Osteoblast (primary cell): ENCODE measurements at regions not wholly inside any gene's neighbourhood (a gene's known extent, or its start where the extent isn't known, plus 50 kb on each side); places are given as distances from the start of the nearest gene placed in this dataset.

Source experiments
- DNase-seq: peaks from one replicate; pipeline ENCODE4 v3.0.0; 2011; ENCODE audit warnings: low spot score, mixed read lengths; ENCODE audit not compliant: insufficient read length; ENCODE audit errors: missing footprints
- H2AFZ ChIP-seq: 2 replicates; pipeline ENCODE4 v1.6.0; 2011; ENCODE audit warnings: mild to moderate bottlenecking, low read length
- H3K27ac ChIP-seq: 2 replicates; pipeline ENCODE4 v1.5.1; 2011; ENCODE audit warnings: mild to moderate bottlenecking, low read depth, low read length, moderate library complexity
- H3K27me3 ChIP-seq: 2 replicates; pipeline ENCODE4 v1.6.0; 2012; ENCODE audit warnings: mild to moderate bottlenecking, control low read depth, inconsistent platforms, low read length, moderate library complexity; ENCODE audit not compliant: insufficient read depth
- H3K36me3 ChIP-seq: 2 replicates; pipeline ENCODE4 v1.5.1; 2011; ENCODE audit warnings: mild to moderate bottlenecking, low read length, control low read depth, moderate library complexity; ENCODE audit not compliant: insufficient read depth
- H3K4me1 ChIP-seq: 2 replicates; pipeline ENCODE4 v1.5.1; 2011; ENCODE audit warnings: mild to moderate bottlenecking, low read length, control low read depth, moderate library complexity; ENCODE audit not compliant: insufficient read depth
- H3K4me2 ChIP-seq: 2 replicates; pipeline ENCODE4 v1.6.0; 2011; ENCODE audit warnings: mild to moderate bottlenecking, low read length; ENCODE audit not compliant: insufficient read depth
- H3K4me3 ChIP-seq: fragments of 200-600 bp; sonication (generic); 3 replicates; pipeline ENCODE4 v1.5.1; 2012; ENCODE audit warnings: mild to moderate bottlenecking, low read length, inconsistent platforms; ENCODE audit not compliant: insufficient read depth
- H3K79me2 ChIP-seq: 2 replicates; pipeline ENCODE4 v1.6.0; 2012; ENCODE audit warnings: mild to moderate bottlenecking, low read length, control low read depth, inconsistent platforms; ENCODE audit not compliant: insufficient read depth
- H3K9me3 ChIP-seq: 2 replicates; pipeline ENCODE4 v1.5.1; 2011; ENCODE audit warnings: low read depth, low read length, control low read depth
- H4K20me1 ChIP-seq: 2 replicates; pipeline ENCODE4 v1.6.0; 2012; ENCODE audit warnings: mild to moderate bottlenecking, low read length, control low read depth; ENCODE audit not compliant: insufficient read depth
- CTCF ChIP-seq: IDR thresholded peaks from 2 replicates; pipeline ENCODE4 v1.5.1; 2011; ENCODE audit warnings: mild to moderate bottlenecking, low read depth, low read length, moderate library complexity; ENCODE audit errors: extremely low read depth

DNA sequence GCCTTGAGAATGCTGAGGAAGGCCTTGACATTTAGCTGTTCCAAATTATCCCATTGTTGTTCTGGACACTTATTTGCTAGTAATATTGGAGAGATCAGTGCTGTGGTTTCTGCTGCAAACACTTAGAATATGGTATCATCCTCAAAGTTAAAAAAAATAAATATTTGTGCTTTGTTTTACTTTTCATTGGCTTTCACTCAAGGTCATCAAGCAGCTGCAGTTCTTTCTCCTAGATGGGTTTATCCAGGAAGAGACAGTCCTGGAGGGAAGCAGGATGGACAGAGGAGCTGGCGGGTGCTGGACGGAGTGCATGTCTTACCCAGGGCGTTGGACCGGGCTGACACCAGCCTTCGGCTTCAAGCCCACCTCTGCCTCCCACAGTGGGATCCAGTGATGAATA lies 193.6 kb downstream of the MTRR start:
- Histone ChIP-seq H3K4me3 (no peak overlapping the region), H3K27ac (no peak overlapping the region), H3K4me2 (no peak overlapping the region), H3K36me3 (no peaks in the 10 kb centered on the region), H4K20me1 (no peaks in the 10 kb centered on the region), H3K4me1 (no peaks in the 10 kb centered on the region), H2AFZ (no peak overlapping the region), H3K27me3 (no peaks in the 10 kb centered on the region), H3K79me2 (no peaks in the 10 kb centered on the region), H3K9me3 (no peaks in the 10 kb centered on the region)
- no peak for DNase-seq
- TF ChIP-seq CTCF: no peak

DNA sequence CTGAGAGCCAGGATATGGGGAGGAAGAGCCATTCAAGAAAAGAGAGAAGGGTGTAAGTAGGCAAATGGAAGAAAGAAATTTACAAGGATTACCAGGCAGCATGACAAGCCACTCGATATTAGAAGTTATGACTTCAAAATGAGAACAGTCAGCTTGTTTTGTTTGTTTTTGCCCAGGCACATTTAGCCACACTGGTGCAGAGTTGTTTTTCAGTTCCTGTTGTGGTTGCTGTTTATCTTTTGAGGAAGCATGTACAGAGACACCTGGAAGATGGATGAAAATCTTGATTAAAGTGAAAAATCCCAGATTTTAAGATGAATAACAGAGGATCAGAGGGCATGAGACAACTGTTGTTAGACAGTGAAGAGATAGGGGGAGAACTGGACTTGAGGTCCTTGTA lies 199.1 kb downstream of the MTRR start:
- H3K36me3 ChIP-seq: no peaks in the 10 kb centered on the region
- no peaks in the 10 kb centered on the region for H3K27me3 ChIP-seq
- no peak overlapping the region for H3K4me3 ChIP-seq
- DNase-seq: peak; percentile 57
- H3K4me2 ChIP-seq: no peak overlapping the region
- no peaks in the 10 kb centered on the region for H4K20me1 ChIP-seq
- H3K27ac ChIP-seq: no peak overlapping the region
- H2AFZ ChIP-seq: no peak overlapping the region
- no peaks in the 10 kb centered on the region for H3K79me2 ChIP-seq
- TF ChIP-seq CTCF: no peak
- no peaks in the 10 kb centered on the region for H3K4me1 ChIP-seq
- no peaks in the 10 kb centered on the region for H3K9me3 ChIP-seq

DNA sequence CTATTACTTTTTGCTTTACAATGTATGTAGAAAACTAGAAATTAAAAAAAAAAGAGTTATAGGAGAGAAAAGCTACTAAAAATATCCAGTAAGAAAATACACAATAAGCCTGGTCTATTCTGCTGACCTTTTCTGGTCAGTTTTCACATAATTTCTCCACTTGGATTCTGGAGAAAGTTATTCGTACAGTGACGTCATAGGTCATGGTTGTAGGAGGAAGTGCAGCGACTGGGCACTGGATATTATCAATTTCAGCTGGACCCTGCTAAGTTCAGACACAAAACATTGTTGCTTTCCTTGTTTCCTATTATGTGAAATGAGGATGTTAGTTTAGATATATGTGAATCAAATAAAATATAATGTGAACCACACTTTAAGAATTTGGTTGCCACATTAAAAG lies 201.2 kb downstream of the MTRR start:
- TF ChIP-seq CTCF: no peak
- no peaks in the 10 kb centered on the region for H3K4me1 ChIP-seq
- H3K36me3 ChIP-seq: no peaks in the 10 kb centered on the region
- no peaks in the 10 kb centered on the region for H3K79me2 ChIP-seq
- no peak overlapping the region for H2AFZ ChIP-seq
- H3K4me2 ChIP-seq: no peak overlapping the region
- H3K9me3 ChIP-seq: no peaks in the 10 kb centered on the region
- no peaks in the 10 kb centered on the region for H3K27me3 ChIP-seq
- H3K4me3 ChIP-seq: no peak overlapping the region
- no peaks in the 10 kb centered on the region for H4K20me1 ChIP-seq
- H3K27ac ChIP-seq: no peak overlapping the region
- no peak for DNase-seq

DNA sequence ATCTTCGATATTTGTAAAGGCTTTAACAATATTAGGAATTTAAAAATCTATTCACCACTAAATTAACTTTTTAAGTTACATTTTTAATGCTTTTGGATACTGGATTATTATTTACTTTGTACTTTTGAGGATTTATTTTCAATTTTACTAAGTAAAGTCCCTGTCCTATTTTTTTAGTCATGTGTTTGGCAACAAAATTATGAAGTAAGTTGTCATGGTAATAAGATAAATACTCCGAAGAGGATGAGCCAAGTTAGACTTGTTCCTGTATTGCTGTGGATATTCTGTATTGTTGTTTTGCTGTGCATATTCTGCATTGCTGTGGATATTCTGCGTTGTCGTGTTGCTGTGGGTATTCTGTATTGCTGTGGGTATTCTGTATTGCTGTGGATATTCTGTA lies 210.1 kb downstream of the MTRR start:
- Histone ChIP-seq H2AFZ (no peak overlapping the region), H3K79me2 (no peaks in the 10 kb centered on the region), H3K27ac (no peak overlapping the region), H4K20me1 (no peaks in the 10 kb centered on the region), H3K9me3 (no peaks in the 10 kb centered on the region), H3K4me3 (no peak overlapping the region), H3K27me3 (no peaks in the 10 kb centered on the region), H3K4me1 (no peaks in the 10 kb centered on the region), H3K4me2 (no peak overlapping the region), H3K36me3 (no peaks in the 10 kb centered on the region)
- no peak for TF ChIP-seq CTCF
- no peak for DNase-seq
